Activated CD8-positive, alpha-beta T cell treated with anti-CD3 and anti-CD28 coated beads for 36 hours (primary cell): ENCODE measurements at regions not wholly inside any gene's neighbourhood (a gene's known extent, or its start where the extent isn't known, plus 50 kb on each side); places are given as distances from the start of the nearest gene placed in this dataset.

Experiments
- ATAC-seq: fragments of 200-7000 bp; cut with Tn5 transposase; one replicate; pipeline ENCODE4 v1.10.0; 2021; ENCODE audit warnings: mild to moderate bottlenecking, moderate library complexity
- CTCF ChIA-PET: fragments of 350-600 bp; sonication (Branson Sonifier 250); formaldehyde crosslinking; loops from one replicate; lab custom pipeline; 2021; ENCODE audit warnings: antibody characterized with exemption; lab: Charles Lee
- POLR2A ChIA-PET: fragments of 350-600 bp; sonication (Branson Sonifier 250); formaldehyde crosslinking; loops from one replicate; lab custom pipeline; 2021; ENCODE audit warnings: antibody characterized with exemption; lab: Charles Lee
- DNase-seq: peaks from one replicate; pipeline ENCODE4 v3.0.0-alpha.2; 2020
- H3K27ac Mint-ChIP-seq: one replicate; pipeline ENCODE4 v1.8.0; 2021; ENCODE audit warnings: mild to moderate bottlenecking, mixed read lengths
- H3K27me3 Mint-ChIP-seq: one replicate; pipeline ENCODE4 v1.8.0; 2021; ENCODE audit warnings: mixed read lengths
- H3K36me3 Mint-ChIP-seq: one replicate; pipeline ENCODE4 v1.8.0; 2021; ENCODE audit warnings: low read depth, mixed read lengths
- H3K4me1 Mint-ChIP-seq: one replicate; pipeline ENCODE4 v1.8.0; 2021; ENCODE audit warnings: low read depth, mixed read lengths
- H3K4me3 Mint-ChIP-seq: one replicate; pipeline ENCODE4 v1.8.0; 2021; ENCODE audit warnings: mild to moderate bottlenecking, moderate library complexity, mixed read lengths
- H3K9me3 Mint-ChIP-seq: one replicate; pipeline ENCODE4 v1.8.0; 2021; ENCODE audit warnings: mixed read lengths
- CTCF ChIP-seq: fragments of 200-600 bp; IDR thresholded peaks from one replicate; pipeline ENCODE4 v1.8.0; 2022; ENCODE audit warnings: antibody characterized with exemption, mild to moderate bottlenecking
- intact Hi-C: fragments of 100-400 bp; cut with micrococcal nuclease; formaldehyde crosslinking; loops from one replicate; pipeline ENCODE4 v1.10.0; 2022

DNA sequence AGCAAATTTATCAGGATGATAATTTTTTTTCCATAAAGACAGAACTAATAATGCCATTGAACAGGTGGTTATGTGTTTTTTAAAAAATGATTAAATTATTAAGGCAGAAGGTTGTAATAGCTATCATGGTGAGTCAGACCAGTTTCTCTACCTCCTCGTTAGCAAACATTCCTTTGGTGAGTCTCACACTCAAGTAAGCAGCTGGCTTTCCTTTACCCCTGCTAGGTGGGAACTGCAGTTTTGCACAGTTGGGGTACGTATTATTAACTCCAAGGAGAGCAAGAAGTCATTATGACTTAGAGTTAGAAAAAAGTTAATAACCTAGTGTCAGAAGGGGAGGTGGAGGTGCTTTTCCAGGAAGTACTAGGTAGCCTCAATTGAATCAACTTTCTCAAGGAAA is 165.3 kb downstream of the SNAPC1 start:
- no peaks in the 10 kb centered on the region for H3K4me1 Mint-ChIP-seq
- ChIA-PET CTCF (interaction anchor here (0.8 to 5.4 kb wide), 4 partner anchors 21 to 199 kb away, joined by 3 to 77 read pairs (median 3); no protein-coding TSS in a partner anchor), POLR2A (no interaction called here)
- H3K9me3 Mint-ChIP-seq = no peaks in the 10 kb centered on the region
- intact Hi-C loops = no loop called here
- no peak for DNase-seq
- no peak overlapping the region for H3K27ac Mint-ChIP-seq
- no peak overlapping the region for H3K4me3 Mint-ChIP-seq
- no peak for TF ChIP-seq CTCF
- H3K27me3 Mint-ChIP-seq = peaks cover 25% of the 10 kb centered on the region
- H3K36me3 Mint-ChIP-seq = no peaks in the 10 kb centered on the region
- no peak for ATAC-seq

- H3K9me3 Mint-ChIP-seq = no peaks in the 10 kb centered on the region
- ChIA-PET CTCF (interaction anchor here (0.8 to 5.4 kb wide), 4 partner anchors 14 to 198 kb away, joined by 3 to 77 read pairs (median 3); no protein-coding TSS in a partner anchor), POLR2A (no interaction called here)
- DNase-seq (no peak), ATAC-seq (no peak)
- peaks cover 25% of the 10 kb centered on the region for H3K27me3 Mint-ChIP-seq
- H3K4me3 Mint-ChIP-seq = no peak overlapping the region
- TF ChIP-seq CTCF = no peak
- H3K27ac Mint-ChIP-seq = no peak overlapping the region
- H3K36me3 Mint-ChIP-seq = no peaks in the 10 kb centered on the region
- no peaks in the 10 kb centered on the region for H3K4me1 Mint-ChIP-seq
- intact Hi-C loops = no loop called here
Observed at GRCh38 chr14:61928300-61928699, 166.1 kb downstream of the SNAPC1 start.

DNA sequence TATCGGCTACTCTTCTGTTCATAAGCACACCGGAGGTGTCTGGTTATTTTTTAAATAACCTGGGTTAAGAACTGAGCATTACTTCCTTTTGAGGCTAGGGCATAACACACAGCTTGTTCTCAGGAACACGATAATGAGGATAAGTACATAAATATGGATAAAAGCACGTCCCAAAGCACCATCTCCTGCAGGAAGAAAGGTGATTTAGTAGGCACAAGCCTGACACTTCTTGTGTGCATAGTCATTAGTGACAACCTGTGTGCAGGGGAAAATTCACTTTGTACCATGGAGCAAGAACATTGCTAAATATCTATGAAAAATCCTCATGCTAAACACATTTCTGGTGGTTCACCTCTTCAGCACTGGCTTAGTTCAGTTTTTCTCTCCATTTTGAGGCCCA is 166.5 kb downstream of the SNAPC1 start:
- no peaks in the 10 kb centered on the region for H3K4me1 Mint-ChIP-seq
- H3K27me3 Mint-ChIP-seq = peaks cover 25% of the 10 kb centered on the region
- H3K4me3 Mint-ChIP-seq = no peak overlapping the region

DNA sequence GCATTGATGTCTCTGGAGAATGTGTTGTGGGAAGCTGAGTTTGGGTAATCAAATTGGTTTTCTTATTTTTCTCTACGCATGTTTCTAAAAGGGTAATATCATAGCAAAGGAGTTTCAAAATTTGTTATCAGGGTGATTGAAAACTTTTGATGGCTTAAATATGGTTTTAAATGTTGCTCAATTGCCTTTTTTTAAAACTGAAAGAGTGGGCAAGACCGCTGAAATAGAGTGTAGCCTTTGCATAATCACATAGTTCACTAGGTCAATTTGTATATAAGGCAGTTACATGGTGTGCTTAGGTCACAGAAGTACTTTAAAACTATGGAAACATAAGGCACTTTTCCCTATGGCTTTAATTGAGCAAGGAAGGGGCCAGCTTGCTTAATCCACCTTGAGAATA is 167.4 kb downstream of the SNAPC1 start:
- Mint-ChIP-seq H3K27ac (no peak overlapping the region), H3K9me3 (no peaks in the 10 kb centered on the region), H3K36me3 (no peaks in the 10 kb centered on the region), H3K4me3 (no peak overlapping the region), H3K27me3 (peaks cover 21% of the 10 kb centered on the region), H3K4me1 (peaks cover 4% of the 10 kb centered on the region)
- intact Hi-C loops = no loop called here
- CTCF ChIA-PET = interaction anchor here (5.4 kb wide), 1 partner anchor 197 kb away, joined by 77 read pairs; no protein-coding TSS in a partner anchor
- DNase-seq (no peak), ATAC-seq (no peak)
- no peak for TF ChIP-seq CTCF
- POLR2A ChIA-PET = no interaction called here

More for the DNA sequence above, 166.5 kb downstream of the SNAPC1 start:
- Mint-ChIP-seq H3K27ac (no peak overlapping the region), H3K36me3 (no peaks in the 10 kb centered on the region), H3K9me3 (no peaks in the 10 kb centered on the region)
- POLR2A ChIA-PET = no interaction called here
- CTCF ChIA-PET = interaction anchor here (0.8 to 5.4 kb wide), 3 partner anchors 15 to 198 kb away, joined by 3 to 77 read pairs (median 3); no protein-coding TSS in a partner anchor
- ATAC-seq = no peak
- DNase-seq = no peak
- TF ChIP-seq CTCF = no peak
- intact Hi-C loops = no loop called here

DNA sequence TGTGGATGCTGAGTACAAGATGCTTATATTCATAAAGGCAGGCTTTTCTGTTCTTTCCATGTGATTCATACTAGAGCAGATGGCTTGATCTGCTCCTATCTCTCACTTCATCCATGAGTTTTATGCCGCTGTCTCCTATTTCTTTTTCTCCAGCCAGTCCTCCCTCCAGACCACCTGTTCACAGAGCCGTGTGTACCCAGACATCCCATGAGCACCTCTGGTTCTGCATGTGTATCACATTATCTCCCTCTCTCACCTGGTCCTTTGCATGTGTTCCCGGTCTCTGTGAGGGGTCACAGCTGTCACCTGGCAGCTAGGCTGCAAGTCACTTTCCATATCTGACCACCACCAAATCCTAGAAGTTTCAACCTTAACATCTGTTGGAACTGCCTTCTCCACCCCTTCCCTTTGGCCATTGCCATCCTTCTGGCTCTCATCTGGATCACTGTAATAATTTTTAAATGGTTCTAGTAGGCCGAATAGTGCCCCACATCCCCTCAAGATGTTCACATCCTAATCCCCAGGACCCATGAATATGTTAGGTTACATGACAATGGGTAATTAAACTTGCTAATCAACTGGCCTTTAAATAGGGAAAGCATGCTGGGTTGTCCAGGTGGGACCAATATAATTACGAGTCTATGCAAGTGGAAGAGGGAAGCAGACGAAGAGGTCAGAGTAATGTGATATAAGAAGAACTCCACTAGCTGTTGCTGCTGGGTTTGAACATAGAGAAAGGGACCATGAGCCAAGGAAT is 168.1 kb downstream of the SNAPC1 start:
- H3K9me3 Mint-ChIP-seq = no peaks in the 10 kb centered on the region
- no peak for ATAC-seq
- peaks cover 4% of the 10 kb centered on the region for H3K4me1 Mint-ChIP-seq
- no peak for TF ChIP-seq CTCF
- intact Hi-C loops = no loop called here
- POLR2A ChIA-PET = no interaction called here
- no peak for DNase-seq
- no peak overlapping the region for H3K4me3 Mint-ChIP-seq
- no peaks in the 10 kb centered on the region for H3K36me3 Mint-ChIP-seq
- H3K27ac Mint-ChIP-seq = no peak overlapping the region
- CTCF ChIA-PET = interaction anchor here (1.9 kb wide), 1 partner anchor 196 kb away, joined by 6 read pairs; no protein-coding TSS in a partner anchor
- peaks cover 21% of the 10 kb centered on the region for H3K27me3 Mint-ChIP-seq
